Neuronal stem cell (in vitro differentiated cells): ENCODE measurements at regions not wholly inside any gene's neighbourhood (a gene's known extent, or its start where the extent isn't known, plus 50 kb on each side); places are given as distances from the start of the nearest gene placed in this dataset.

Source experiments
- DNase-seq: peaks from one replicate; pipeline ENCODE4 v3.0.0-alpha.2; 2013; ENCODE audit warnings: low spot score
- H2AFZ ChIP-seq: one replicate; pipeline ENCODE4 v1.6.1; 2013; ENCODE audit warnings: mild to moderate bottlenecking, low read length, inconsistent platforms
- H2AK5ac ChIP-seq: 2 replicates; pipeline ENCODE4 v1.6.1; 2013; ENCODE audit warnings: low read depth, mild to moderate bottlenecking, inconsistent platforms, low read length, moderate library complexity, mixed read lengths
- H2BK120ac ChIP-seq: 2 replicates; pipeline ENCODE4 v1.6.1; 2013; ENCODE audit warnings: low read depth, mild to moderate bottlenecking, inconsistent platforms, low read length, moderate library complexity, mixed read lengths
- H2BK12ac ChIP-seq: one replicate; pipeline ENCODE4 v1.6.1; 2013; ENCODE audit warnings: low read length, inconsistent platforms
- H2BK15ac ChIP-seq: 2 replicates; pipeline ENCODE4 v1.6.1; 2013; ENCODE audit warnings: mild to moderate bottlenecking, low read length, inconsistent platforms, mixed read lengths
- H2BK5ac ChIP-seq: one replicate; pipeline ENCODE4 v1.6.1; 2013; ENCODE audit warnings: inconsistent platforms, mild to moderate bottlenecking, low read length, moderate library complexity
- H3K14ac ChIP-seq: one replicate; pipeline ENCODE4 v1.6.1; 2013; ENCODE audit warnings: low read length, inconsistent platforms
- H3K18ac ChIP-seq: 2 replicates; pipeline ENCODE4 v1.6.1; 2013; ENCODE audit warnings: low read length, inconsistent platforms
- H3K23ac ChIP-seq: 2 replicates; pipeline ENCODE4 v1.6.1; 2013; ENCODE audit warnings: low read depth, mild to moderate bottlenecking, mixed read lengths, low read length, inconsistent platforms; ENCODE audit not compliant: poor library complexity
- H3K27ac ChIP-seq: replicated peaks from 3 replicates; pipeline ENCODE4 v1.5.1; 2013; ENCODE audit warnings: low read length, inconsistent platforms
- H3K27me3 ChIP-seq, 3 experiments: 2 replicates each; pipeline ENCODE4 v1.6.1; 2013; ENCODE audit warnings: low read length in 3 of 3, mild to moderate bottlenecking in 2 of 3, inconsistent platforms in 1 of 3, low read depth in 1 of 3, mixed read lengths in 1 of 3, moderate library complexity in 1 of 3; ENCODE audit not compliant: control insufficient read depth in 3 of 3, insufficient read depth in 3 of 3
- H3K36me3 ChIP-seq, 2 donors: replicated peaks in 1 of 2; 2 replicates each; pipeline ENCODE4 v1.6.1; 2013; ENCODE audit warnings: low read length in 2 of 2; ENCODE audit not compliant: control insufficient read depth in 2 of 2, insufficient read depth in 2 of 2
- H3K4ac ChIP-seq: 2 replicates; pipeline ENCODE4 v1.6.1; 2013; ENCODE audit warnings: inconsistent platforms, mild to moderate bottlenecking, low read length, moderate library complexity
- H3K4me1 ChIP-seq, 2 donors: 1 replicate in 1 of 2; 2 replicates in 1 of 2; pipeline ENCODE4 v1.6.1; 2013; ENCODE audit warnings: low read length in 2 of 2, low read depth in 1 of 2; ENCODE audit not compliant: control insufficient read depth in 2 of 2, insufficient read depth in 1 of 2
- H3K4me2 ChIP-seq: one replicate; pipeline ENCODE4 v1.6.1; 2013; ENCODE audit warnings: mild to moderate bottlenecking, low read length, inconsistent platforms; ENCODE audit not compliant: insufficient read depth, poor library complexity, severe bottlenecking
- H3K4me3 ChIP-seq, 2 donors: 2 replicates each; pipeline ENCODE4 v1.5.1; 2013; ENCODE audit warnings: low read length in 2 of 2, mild to moderate bottlenecking in 2 of 2, inconsistent platforms in 1 of 2, moderate library complexity in 1 of 2
- H3K79me1 ChIP-seq: one replicate; pipeline ENCODE4 v1.6.1; 2013; ENCODE audit warnings: low read depth, mild to moderate bottlenecking, inconsistent platforms, low read length, moderate library complexity
- H3K9ac ChIP-seq: one replicate; pipeline ENCODE4 v1.6.1; 2013; ENCODE audit warnings: mild to moderate bottlenecking, low read depth, low read length, inconsistent platforms; ENCODE audit not compliant: poor library complexity
- H3K9me3 ChIP-seq, 2 donors: replicated peaks in 1 of 2; 2 replicates each; pipeline versions ENCODE3 to v1.6.1; 2013; ENCODE audit warnings: low read length in 2 of 2, mild to moderate bottlenecking in 2 of 2, inconsistent platforms in 1 of 2, low read depth in 1 of 2, mixed read lengths in 1 of 2, moderate library complexity in 1 of 2; ENCODE audit not compliant: control insufficient read depth in 2 of 2, insufficient read depth in 1 of 2
- H4K8ac ChIP-seq: one replicate; pipeline ENCODE4 v1.6.1; 2013; ENCODE audit warnings: low read depth, mild to moderate bottlenecking, inconsistent platforms, low read length, moderate library complexity
- H4K91ac ChIP-seq: one replicate; pipeline ENCODE4 v1.6.1; 2013; ENCODE audit warnings: low read length, low read depth, mild to moderate bottlenecking, inconsistent platforms; ENCODE audit not compliant: poor library complexity
- WGBS, 2 donors: extraction: QIAGEN DNeasy Blood & Tissue Kit; methylation state at CpG; one replicate each; pipeline ENCODE4 v1.1.7; 2013; ENCODE audit warnings: missing lambda C conversion rate in 2 of 2, mixed read lengths in 1 of 2; ENCODE audit not compliant: insufficient read length in 2 of 2, insufficient replicate concordance in 1 of 2; ENCODE audit errors: extremely low coverage in 2 of 2; 5-methylcytosine and 5-hydroxymethylcytosine counted together

- Histone ChIP-seq H4K91ac (no peak overlapping the region), H3K23ac (no peak overlapping the region), H2BK5ac (no peak overlapping the region), H3K4ac (no peak overlapping the region), H2AFZ (no peak overlapping the region), H3K9me3 (peaks cover 0 to 7% of the 10 kb centered on the region in 2 donors), H3K4me3 (no peak overlapping the region), H2BK120ac (no peak overlapping the region), H3K27ac (no peak overlapping the region), H3K79me1 (no peaks in the 10 kb centered on the region), H3K18ac (no peak overlapping the region), H3K36me3 (no peaks in the 10 kb centered on the region), H2BK15ac (no peak overlapping the region), H3K27me3 (no peaks in the 10 kb centered on the region), H4K8ac (no peak overlapping the region), H2AK5ac (no peak overlapping the region), H3K9ac (no peak overlapping the region), H3K4me2 (no peak overlapping the region), H3K14ac (no peak overlapping the region), H2BK12ac (no peak overlapping the region), H3K4me1 (peaks cover 2 to 6% of the 10 kb centered on the region in 2 donors)
- WGBS, 2 donors: no CpG with 5 or more reads among the region's 3 CpGs
- no peak for DNase-seq
Measured at GRCh38 chr11:128297805-128298204, 289.6 kb downstream of the ETS1 start.

GRCh38 chr11:128297091-128297651, 290.2 kb downstream of the ETS1 start:
- Histone ChIP-seq H4K8ac (no peak overlapping the region), H3K9ac (no peak overlapping the region), H3K36me3 (no peaks in the 10 kb centered on the region), H3K14ac (no peak overlapping the region), H3K4ac (no peak overlapping the region), H3K79me1 (no peaks in the 10 kb centered on the region), H3K27ac (no peak overlapping the region), H4K91ac (no peak overlapping the region), H2BK12ac (no peak overlapping the region), H2BK120ac (no peak overlapping the region), H3K4me2 (no peak overlapping the region), H3K4me3 (peak overlapping the region in 1 of 2 donors; percentile 37), H3K4me1 (peaks cover 2 to 6% of the 10 kb centered on the region in 2 donors), H3K9me3 (peaks cover 0 to 7% of the 10 kb centered on the region in 2 donors), H2AK5ac (no peak overlapping the region), H3K18ac (no peak overlapping the region), H3K23ac (no peak overlapping the region), H2BK15ac (no peak overlapping the region), H3K27me3 (no peaks in the 10 kb centered on the region), H2AFZ (no peak overlapping the region), H2BK5ac (peak overlapping the region; percentile 6)
- no peak for DNase-seq
- no CpG with 5 or more reads among the region's 4 CpGs for WGBS, 2 donors

- Histone ChIP-seq H4K91ac (no peak overlapping the region), H3K14ac (no peak overlapping the region), H3K36me3 (no peaks in the 10 kb centered on the region), H2BK120ac (no peak overlapping the region), H3K4me1 (peaks cover 2 to 6% of the 10 kb centered on the region in 2 donors), H3K23ac (no peak overlapping the region), H2BK15ac (no peak overlapping the region), H3K79me1 (no peaks in the 10 kb centered on the region), H3K9ac (no peak overlapping the region), H2AK5ac (no peak overlapping the region), H3K27me3 (no peaks in the 10 kb centered on the region), H4K8ac (no peak overlapping the region), H2AFZ (no peak overlapping the region), H3K4me2 (no peak overlapping the region), H2BK5ac (no peak overlapping the region), H3K9me3 (peaks cover 0 to 7% of the 10 kb centered on the region in 2 donors), H3K4ac (no peak overlapping the region), H3K27ac (no peak overlapping the region), H2BK12ac (no peak overlapping the region), H3K18ac (no peak overlapping the region), H3K4me3 (no peak overlapping the region)
- DNase-seq: no peak
- WGBS, 2 donors: no CpG with 5 or more reads among the region's 1 CpG
Measured at GRCh38 chr11:128294671-128295050, 292.7 kb downstream of the ETS1 start.

GRCh38 chr11:128294001-128294670, 293.2 kb downstream of the ETS1 start:
- Histone ChIP-seq H3K36me3 (no peaks in the 10 kb centered on the region), H2BK12ac (no peak overlapping the region), H4K91ac (no peak overlapping the region), H3K4me2 (no peak overlapping the region), H3K9ac (no peak overlapping the region), H2AK5ac (no peak overlapping the region), H2BK15ac (no peak overlapping the region), H3K4me1 (peaks cover 0 to 2% of the 10 kb centered on the region in 2 donors), H2BK120ac (no peak overlapping the region), H2AFZ (no peak overlapping the region), H3K14ac (no peak overlapping the region), H3K4ac (no peak overlapping the region), H3K18ac (no peak overlapping the region), H3K79me1 (no peaks in the 10 kb centered on the region), H3K27me3 (no peaks in the 10 kb centered on the region), H3K23ac (no peak overlapping the region), H3K9me3 (peaks cover 0 to 7% of the 10 kb centered on the region in 2 donors), H4K8ac (no peak overlapping the region), H3K4me3 (no peak overlapping the region), H3K27ac (no peak overlapping the region), H2BK5ac (no peak overlapping the region)
- WGBS, 2 donors: no CpG with 5 or more reads among the region's 11 CpGs
- no peak for DNase-seq
